ENCODE measurements at regions not wholly inside any gene's neighbourhood (a gene's known extent, or its start where the extent isn't known, plus 50 kb on each side); places are given as distances from the start of the nearest gene placed in this dataset.
A peak's percentile ranks its signal among the peaks of the same experiment; 100 is the strongest.

DNA sequence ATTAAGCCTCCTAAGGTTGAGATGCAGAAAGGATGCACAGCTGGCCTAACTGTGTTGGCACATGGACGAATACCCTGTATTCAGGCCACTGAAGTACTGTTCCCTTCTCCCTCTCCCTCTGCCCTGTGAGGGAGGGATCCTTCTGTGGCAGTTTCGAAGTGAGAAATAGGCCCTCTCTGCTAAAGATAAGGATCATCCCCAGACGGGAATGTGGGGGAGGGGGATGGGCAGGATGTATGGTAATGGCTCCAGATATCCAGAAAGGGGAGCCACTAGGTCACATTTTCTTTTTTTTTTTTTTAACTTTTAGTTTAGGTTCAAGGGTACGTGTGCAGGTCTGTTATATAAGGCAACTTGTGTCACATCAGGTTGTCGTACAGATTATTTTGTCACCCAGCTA, 463.1 kb downstream of the TBL1XR1 start:
- H3K4me1 ChIP-seq (ENCODE audit: insufficient read depth): peaks cover 3% of the 10 kb centered on the region
- no peaks in the 10 kb centered on the region for H4K20me1 ChIP-seq (ENCODE audit: insufficient read depth, poor library complexity, severe bottlenecking)
- TF ChIP-seq EZH2phosphoT487 (IDR thresholded peaks at IDR 0.05; ENCODE audit: low read depth, severe bottlenecking, unreplicated experiment): no peak
- TF ChIP-seq, protein P1, sequence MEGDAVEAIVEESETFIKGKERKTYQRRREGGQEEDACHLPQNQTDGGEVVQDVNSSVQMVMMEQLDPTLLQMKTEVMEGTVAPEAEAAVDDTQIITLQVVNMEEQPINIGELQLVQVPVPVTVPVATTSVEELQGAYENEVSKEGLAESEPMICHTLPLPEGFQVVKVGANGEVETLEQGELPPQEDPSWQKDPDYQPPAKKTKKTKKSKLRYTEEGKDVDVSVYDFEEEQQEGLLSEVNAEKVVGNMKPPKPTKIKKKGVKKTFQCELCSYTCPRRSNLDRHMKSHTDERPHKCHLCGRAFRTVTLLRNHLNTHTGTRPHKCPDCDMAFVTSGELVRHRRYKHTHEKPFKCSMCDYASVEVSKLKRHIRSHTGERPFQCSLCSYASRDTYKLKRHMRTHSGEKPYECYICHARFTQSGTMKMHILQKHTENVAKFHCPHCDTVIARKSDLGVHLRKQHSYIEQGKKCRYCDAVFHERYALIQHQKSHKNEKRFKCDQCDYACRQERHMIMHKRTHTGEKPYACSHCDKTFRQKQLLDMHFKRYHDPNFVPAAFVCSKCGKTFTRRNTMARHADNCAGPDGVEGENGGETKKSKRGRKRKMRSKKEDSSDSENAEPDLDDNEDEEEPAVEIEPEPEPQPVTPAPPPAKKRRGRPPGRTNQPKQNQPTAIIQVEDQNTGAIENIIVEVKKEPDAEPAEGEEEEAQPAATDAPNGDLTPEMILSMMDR (IDR thresholded peaks at IDR 0.05; ENCODE audit: poor library complexity): no peak
- no peak for TF ChIP-seq EZH2 (IDR thresholded peaks at IDR 0.05; ENCODE audit: borderline replicate concordance)
- H3K79me2 ChIP-seq: no peaks in the 10 kb centered on the region
- H3K9me3 ChIP-seq (ENCODE audit: low read depth): no peaks in the 10 kb centered on the region
- H2AFZ ChIP-seq: no peak overlapping the region
- no peaks in the 10 kb centered on the region for H3K9me2 ChIP-seq (replicated peaks; ENCODE audit: insufficient read depth)
- no peak overlapping the region for H3K27ac ChIP-seq
- no peak overlapping the region for H3K4me3 ChIP-seq
- no peaks in the 10 kb centered on the region for H3K36me3 ChIP-seq (replicated peaks; ENCODE audit: insufficient read depth, low read depth)
- no peak for DNase-seq (ENCODE audit: low spot score)
- H3K27me3 ChIP-seq: no peaks in the 10 kb centered on the region
- 70% methylated on average over 5 of the region's 5 CpGs for WGBS (ENCODE audit: low lambda C conversion rate, missing lambda C conversion rate)
- H3K4me2 ChIP-seq: no peak overlapping the region

DNA sequence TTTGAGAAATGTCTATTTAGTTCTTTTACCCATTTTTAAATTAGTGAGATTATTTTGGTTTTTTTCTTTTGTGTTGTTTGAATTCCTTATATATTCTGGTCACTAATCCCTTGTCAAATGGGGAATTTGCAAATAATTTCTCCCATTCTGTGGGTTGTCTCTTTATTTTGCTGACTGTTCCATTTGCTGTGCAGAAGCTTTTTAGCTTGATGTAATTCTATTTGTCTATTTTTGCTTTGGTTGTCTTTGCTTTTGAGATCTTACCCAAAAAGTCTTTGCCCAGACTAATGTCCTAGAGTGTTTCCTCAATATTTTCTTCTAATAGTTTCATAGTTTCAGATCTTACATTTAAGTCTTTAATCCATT, 472.9 kb downstream of the TBL1XR1 start:
- H4K20me1 ChIP-seq (ENCODE audit: insufficient read depth, poor library complexity, severe bottlenecking): no peaks in the 10 kb centered on the region
- no peak overlapping the region for H3K27ac ChIP-seq
- H3K4me2 ChIP-seq: no peak overlapping the region
- no peak overlapping the region for H2AFZ ChIP-seq
- H3K4me3 ChIP-seq: no peak overlapping the region
- H3K9me2 ChIP-seq (replicated peaks; ENCODE audit: insufficient read depth): no peaks in the 10 kb centered on the region
- no peaks in the 10 kb centered on the region for H3K36me3 ChIP-seq (replicated peaks; ENCODE audit: insufficient read depth, low read depth)
- H3K9me3 ChIP-seq (ENCODE audit: low read depth): no peaks in the 10 kb centered on the region
- H3K79me2 ChIP-seq: no peaks in the 10 kb centered on the region
- H3K4me1 ChIP-seq (ENCODE audit: insufficient read depth): no peaks in the 10 kb centered on the region
- H3K27me3 ChIP-seq: no peaks in the 10 kb centered on the region
- no peak for TF ChIP-seq EZH2phosphoT487 (IDR thresholded peaks at IDR 0.05; ENCODE audit: low read depth, severe bottlenecking, unreplicated experiment)
- TF ChIP-seq, protein P1 (IDR thresholded peaks at IDR 0.05; ENCODE audit: poor library complexity): no peak
- no peak for TF ChIP-seq EZH2 (IDR thresholded peaks at IDR 0.05; ENCODE audit: borderline replicate concordance)
- DNase-seq (ENCODE audit: low spot score): no peak

DNA sequence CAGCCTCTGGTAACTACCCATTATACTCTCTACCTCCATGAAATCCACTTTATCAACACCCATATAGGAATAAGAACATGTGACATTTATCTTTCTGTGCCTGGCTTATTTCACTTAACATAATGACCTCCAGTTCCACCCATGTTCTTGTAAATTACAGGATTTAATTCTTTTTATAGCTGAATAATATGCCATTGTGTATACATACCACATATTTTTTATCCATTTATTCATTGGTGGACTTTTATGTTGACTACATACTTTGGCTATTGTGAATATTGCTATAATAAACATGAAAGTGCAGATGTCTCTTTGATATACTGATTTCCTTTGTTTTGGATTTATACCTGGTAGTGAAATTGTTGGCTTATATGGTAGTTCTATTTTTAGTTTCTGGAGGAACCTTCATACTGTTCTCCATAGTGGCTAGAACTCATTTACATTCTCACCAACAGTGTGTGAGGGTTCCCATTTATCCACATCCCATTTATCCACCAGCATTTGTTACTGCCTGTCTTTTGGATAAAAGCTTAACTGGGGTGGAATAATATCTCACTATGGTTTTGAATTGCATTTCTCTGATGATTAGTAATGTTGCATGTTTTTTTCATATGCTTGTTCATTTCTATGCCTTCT, 473.4 kb downstream of the TBL1XR1 start:
- Histone ChIP-seq H3K27me3 (no peaks in the 10 kb centered on the region), H3K9me2 (replicated peaks; ENCODE audit: insufficient read depth) (no peaks in the 10 kb centered on the region), H3K36me3 (replicated peaks; ENCODE audit: insufficient read depth, low read depth) (no peaks in the 10 kb centered on the region), H3K4me3 (no peak overlapping the region), H3K4me2 (no peak overlapping the region), H2AFZ (no peak overlapping the region), H3K27ac (no peak overlapping the region), H4K20me1 (ENCODE audit: insufficient read depth, poor library complexity, severe bottlenecking) (no peaks in the 10 kb centered on the region), H3K79me2 (no peaks in the 10 kb centered on the region), H3K9me3 (ENCODE audit: low read depth) (no peaks in the 10 kb centered on the region), H3K4me1 (ENCODE audit: insufficient read depth) (no peaks in the 10 kb centered on the region)
- DNase-seq (ENCODE audit: low spot score): no peak
- no peak for TF ChIP-seq EZH2phosphoT487 (IDR thresholded peaks at IDR 0.05; ENCODE audit: low read depth, severe bottlenecking, unreplicated experiment)
- no peak for TF ChIP-seq EZH2 (IDR thresholded peaks at IDR 0.05; ENCODE audit: borderline replicate concordance)
- TF ChIP-seq, protein P1 (IDR thresholded peaks at IDR 0.05; ENCODE audit: poor library complexity): no peak

DNA sequence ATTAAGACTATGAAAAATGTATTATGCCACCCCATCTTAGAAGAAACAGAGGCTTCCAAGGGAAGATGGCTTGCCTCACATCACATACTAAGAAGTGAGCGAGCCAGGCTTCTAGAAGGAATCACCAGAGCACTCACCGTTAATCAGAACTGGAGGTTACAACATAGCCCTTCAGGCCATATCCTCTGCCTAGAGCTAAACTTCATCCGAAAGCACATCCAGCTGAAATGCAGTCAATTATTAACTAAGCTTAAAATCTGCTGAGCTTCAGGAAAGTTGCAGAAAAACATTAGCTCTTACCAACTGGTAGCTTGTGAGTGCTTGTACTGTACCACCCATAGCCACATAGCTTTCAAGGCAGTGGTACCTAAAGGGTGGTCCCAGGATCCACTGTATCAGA, 483.2 kb downstream of the TBL1XR1 start:
- Histone ChIP-seq H3K4me1 (ENCODE audit: insufficient read depth) (no peaks in the 10 kb centered on the region), H3K9me2 (replicated peaks; ENCODE audit: insufficient read depth) (no peaks in the 10 kb centered on the region), H3K27ac (no peak overlapping the region), H3K9me3 (ENCODE audit: low read depth) (no peaks in the 10 kb centered on the region), H4K20me1 (ENCODE audit: insufficient read depth, poor library complexity, severe bottlenecking) (no peaks in the 10 kb centered on the region), H3K4me3 (no peak overlapping the region), H3K36me3 (replicated peaks; ENCODE audit: insufficient read depth, low read depth) (no peaks in the 10 kb centered on the region), H3K79me2 (no peaks in the 10 kb centered on the region), H2AFZ (no peak overlapping the region), H3K4me2 (no peak overlapping the region), H3K27me3 (no peaks in the 10 kb centered on the region)
- peak; percentile 26 for DNase-seq (ENCODE audit: low spot score)
- 58% methylated on average over 3 of the region's 3 CpGs for WGBS (ENCODE audit: low lambda C conversion rate, missing lambda C conversion rate)
- no peak for TF ChIP-seq EZH2phosphoT487 (IDR thresholded peaks at IDR 0.05; ENCODE audit: low read depth, severe bottlenecking, unreplicated experiment)
- TF ChIP-seq, protein P1 (IDR thresholded peaks at IDR 0.05; ENCODE audit: poor library complexity): no peak
- no peak for TF ChIP-seq EZH2 (IDR thresholded peaks at IDR 0.05; ENCODE audit: borderline replicate concordance)

Measured in hepatocyte (in vitro differentiated cells).